Sigmoid colon (tissue), 6 donors: ENCODE measurements at regions not wholly inside any gene's neighbourhood (a gene's known extent, or its start where the extent isn't known, plus 50 kb on each side); places are given as distances from the start of the nearest gene placed in this dataset.

Source experiments
- DNase-seq: peaks from one replicate; pipeline ENCODE4 v3.0.0-alpha.2; 2019
- H3K27ac ChIP-seq, 4 donors: fragments of 200-600 bp; sonication (generic); one replicate each; pipeline ENCODE4 v1.5.1; 2016 to 2019; ENCODE audit warnings: mild to moderate bottlenecking in 1 of 4
- H3K27me3 ChIP-seq, 3 donors: fragments of 200-600 bp; sonication (generic); one replicate each; pipeline ENCODE4 v1.5.1; 2019; ENCODE audit warnings: mild to moderate bottlenecking in 1 of 3
- H3K36me3 ChIP-seq, 4 donors: fragments of 200-600 bp; sonication (generic); one replicate each; pipeline ENCODE4 v1.5.1; 2016 to 2019
- H3K4me1 ChIP-seq, 4 donors: fragments of 200-600 bp; sonication (generic); one replicate each; pipeline ENCODE4 v1.5.1; 2017 to 2019
- H3K4me3 ChIP-seq, 4 donors: fragments of 200-600 bp; sonication (generic); one replicate each; pipeline ENCODE4 v1.5.1; 2017 to 2019; ENCODE audit warnings: mild to moderate bottlenecking in 2 of 4, moderate library complexity in 1 of 4
- H3K9me3 ChIP-seq, 4 donors: fragments of 200-600 bp in 3 of 4; sonication (generic) in 3 of 4; one replicate each; pipeline versions ENCODE4 v1.5.1 to v1.6.1; 2013 to 2019
- EP300 ChIP-seq, 4 donors: sonication (generic); formaldehyde crosslinking; IDR thresholded peaks; one replicate each; pipeline ENCODE4 v1.6.1; 2017; ENCODE audit warnings: antibody characterized with exemption in 4 of 4
- POLR2A ChIP-seq, 2 donors: fragments of 450-650 bp; IDR thresholded peaks; one replicate each; pipeline ENCODE4 v1.6.1; 2016; ENCODE audit warnings: antibody characterized with exemption in 2 of 2, mild to moderate bottlenecking in 2 of 2, moderate library complexity in 2 of 2
- POLR2AphosphoS5 ChIP-seq, 4 donors: sonication (generic); formaldehyde crosslinking; IDR thresholded peaks; one replicate each; pipeline ENCODE4 v1.6.1; 2017; ENCODE audit warnings: antibody characterized with exemption in 4 of 4
- WGBS, 2 donors: extraction: QIAGEN DNeasy Blood & Tissue Kit; methylation state at CpG; one replicate each; pipeline ENCODE4 v1.1.7; 2013; 5-methylcytosine and 5-hydroxymethylcytosine counted together
- intact Hi-C: fragments of 100-400 bp; cut with DNase I; formaldehyde crosslinking; loops from one replicate; pipeline ENCODE4 v1.15.1; 2023
- TF ChIP-seq, protein P1 (sequence below), 4 experiments: fragments of 450-650 bp in 3 of 4; fragments of 200-600 bp in 1 of 4; IDR thresholded peaks; one replicate each; pipeline ENCODE4 v1.5.1; 2016 to 2019; ENCODE audit warnings: antibody characterized with exemption in 4 of 4, mild to moderate bottlenecking in 3 of 4, moderate library complexity in 2 of 4
- donor health status: healthy with polysubstance abuse.
- donor health status: healthy.

DNA sequence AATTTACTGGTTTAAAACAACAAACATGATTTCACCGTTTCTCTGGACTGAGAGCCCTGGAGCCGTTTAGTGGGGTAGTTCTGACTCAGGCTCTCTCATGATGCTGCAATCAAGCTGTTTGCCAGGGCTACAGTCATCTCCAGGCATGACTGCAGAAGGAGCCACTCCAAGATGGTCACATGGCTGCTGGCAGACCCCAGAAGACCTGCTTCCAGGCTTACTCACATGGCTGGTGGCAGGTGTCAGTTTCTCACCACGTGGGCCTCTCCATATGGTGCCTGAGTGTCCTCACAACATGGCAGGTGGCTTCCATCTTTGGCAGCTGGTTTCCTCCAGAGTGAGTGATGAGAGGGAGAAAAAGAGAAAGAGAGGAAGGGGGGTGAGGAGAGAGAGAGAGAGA, 378.3 kb upstream of the RGMA start:
- no peaks in the 10 kb centered on the region for H3K36me3 ChIP-seq
- H3K4me3 ChIP-seq = no peak overlapping the region
- no peak overlapping the region for H3K27ac ChIP-seq
- WGBS, 2 donors = 22 to 42% methylated on average over 3 of the region's 3 CpGs
- peak; percentile 11 to 64 (median 26) for TF ChIP-seq POLR2AphosphoS5 (IDR thresholded peaks at IDR 0.05)
- TF ChIP-seq, protein P1, sequence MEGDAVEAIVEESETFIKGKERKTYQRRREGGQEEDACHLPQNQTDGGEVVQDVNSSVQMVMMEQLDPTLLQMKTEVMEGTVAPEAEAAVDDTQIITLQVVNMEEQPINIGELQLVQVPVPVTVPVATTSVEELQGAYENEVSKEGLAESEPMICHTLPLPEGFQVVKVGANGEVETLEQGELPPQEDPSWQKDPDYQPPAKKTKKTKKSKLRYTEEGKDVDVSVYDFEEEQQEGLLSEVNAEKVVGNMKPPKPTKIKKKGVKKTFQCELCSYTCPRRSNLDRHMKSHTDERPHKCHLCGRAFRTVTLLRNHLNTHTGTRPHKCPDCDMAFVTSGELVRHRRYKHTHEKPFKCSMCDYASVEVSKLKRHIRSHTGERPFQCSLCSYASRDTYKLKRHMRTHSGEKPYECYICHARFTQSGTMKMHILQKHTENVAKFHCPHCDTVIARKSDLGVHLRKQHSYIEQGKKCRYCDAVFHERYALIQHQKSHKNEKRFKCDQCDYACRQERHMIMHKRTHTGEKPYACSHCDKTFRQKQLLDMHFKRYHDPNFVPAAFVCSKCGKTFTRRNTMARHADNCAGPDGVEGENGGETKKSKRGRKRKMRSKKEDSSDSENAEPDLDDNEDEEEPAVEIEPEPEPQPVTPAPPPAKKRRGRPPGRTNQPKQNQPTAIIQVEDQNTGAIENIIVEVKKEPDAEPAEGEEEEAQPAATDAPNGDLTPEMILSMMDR (IDR thresholded peaks at IDR 0.05) = no peak
- no peak for TF ChIP-seq EP300 (IDR thresholded peaks at IDR 0.05)
- no peaks in the 10 kb centered on the region for H3K9me3 ChIP-seq
- intact Hi-C loops = no loop called here
- H3K4me1 ChIP-seq = no peaks in the 10 kb centered on the region
- DNase-seq = peak; percentile 95
- H3K27me3 ChIP-seq = no peaks in the 10 kb centered on the region

DNA sequence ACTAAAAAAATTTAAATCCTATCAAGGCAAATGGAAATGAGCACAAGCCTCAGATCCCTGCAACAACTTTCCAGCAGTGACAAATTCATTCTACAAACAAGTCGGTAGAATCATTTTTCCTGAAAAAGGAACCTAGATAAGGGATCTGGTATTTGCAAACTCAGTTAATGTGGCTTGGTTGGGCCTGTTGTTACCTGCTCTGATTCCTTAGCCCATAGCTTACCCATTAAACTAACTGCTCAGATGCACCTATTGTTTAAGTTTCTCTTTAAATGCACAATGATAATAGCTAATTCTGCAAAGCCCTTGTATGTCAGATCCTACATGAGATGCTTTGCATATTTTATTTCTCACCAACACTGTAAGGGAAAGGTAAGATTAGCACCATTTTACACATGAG, 377.4 kb upstream of the RGMA start:
- Histone ChIP-seq H3K4me3 (no peak overlapping the region), H3K27me3 (no peaks in the 10 kb centered on the region), H3K4me1 (no peaks in the 10 kb centered on the region), H3K36me3 (no peaks in the 10 kb centered on the region), H3K9me3 (no peaks in the 10 kb centered on the region), H3K27ac (no peak overlapping the region)
- WGBS, 2 donors = 75 to 86% methylated on average over 1 of the region's 1 CpG
- no peak for DNase-seq
- TF ChIP-seq POLR2AphosphoS5 (IDR thresholded peaks at IDR 0.05) (no peak), POLR2A (IDR thresholded peaks at IDR 0.05) (no peak), EP300 (IDR thresholded peaks at IDR 0.05) (no peak)
- TF ChIP-seq, protein P1 (IDR thresholded peaks at IDR 0.05) = no peak
- intact Hi-C loops = no loop called here

DNA sequence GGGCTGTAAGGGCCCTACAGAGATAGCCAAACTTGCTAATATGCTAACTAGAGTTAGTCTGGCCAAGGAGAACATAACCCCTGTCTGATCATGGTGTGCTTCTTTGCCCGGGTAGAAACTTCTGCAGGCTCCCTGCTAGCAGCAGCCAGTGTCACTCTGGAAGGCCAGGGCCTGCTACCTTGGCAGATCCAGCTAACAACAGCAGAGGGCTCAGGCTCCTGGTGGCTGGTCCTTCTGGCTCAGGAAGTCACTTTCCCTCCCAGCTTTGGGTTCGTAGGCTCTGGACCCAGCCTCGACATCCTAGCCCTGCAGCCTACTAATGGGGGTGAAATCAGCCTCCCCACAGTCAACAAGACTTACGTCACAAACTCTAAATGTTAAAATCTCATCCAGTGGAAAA, 373.7 kb upstream of the RGMA start:
- H3K4me1 ChIP-seq = no peaks in the 10 kb centered on the region
- H3K27ac ChIP-seq = no peak overlapping the region
- H3K9me3 ChIP-seq = no peaks in the 10 kb centered on the region
- intact Hi-C loops = no loop called here
- no peak for DNase-seq
- no peak overlapping the region for H3K4me3 ChIP-seq
- TF ChIP-seq POLR2AphosphoS5 (IDR thresholded peaks at IDR 0.05) (no peak), POLR2A (IDR thresholded peaks at IDR 0.05) (no peak)
- TF ChIP-seq, protein P1 (IDR thresholded peaks at IDR 0.05) = no peak
- WGBS, 2 donors = 73 to 84% methylated on average over 4 of the region's 4 CpGs
- no peaks in the 10 kb centered on the region for H3K27me3 ChIP-seq
- no peaks in the 10 kb centered on the region for H3K36me3 ChIP-seq

DNA sequence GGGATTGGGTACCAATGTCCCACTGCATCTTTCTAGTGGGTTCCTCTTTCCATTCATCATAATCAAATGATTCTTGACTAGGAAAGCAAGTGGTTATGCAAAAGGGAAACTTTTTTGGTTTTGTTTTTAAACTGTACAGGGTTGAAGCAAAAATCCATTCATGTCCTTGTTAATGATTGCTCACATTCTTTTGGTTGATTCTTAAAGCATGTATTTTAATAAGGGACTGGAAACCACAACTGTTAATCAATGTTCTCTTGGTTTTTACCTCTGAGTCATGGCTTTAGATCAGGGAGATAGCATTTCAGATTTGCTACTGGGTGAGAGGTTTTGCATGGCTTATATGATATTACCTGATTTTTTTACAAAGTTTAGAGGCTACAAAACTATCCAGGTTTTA, 371.7 kb upstream of the RGMA start:
- Histone ChIP-seq H3K4me1 (no peaks in the 10 kb centered on the region), H3K9me3 (no peaks in the 10 kb centered on the region), H3K36me3 (no peaks in the 10 kb centered on the region), H3K27me3 (no peaks in the 10 kb centered on the region), H3K27ac (no peak overlapping the region), H3K4me3 (no peak overlapping the region)
- intact Hi-C loops = no loop called here
- DNase-seq = no peak
- TF ChIP-seq POLR2A (IDR thresholded peaks at IDR 0.05) = no peak
- no peak for TF ChIP-seq POLR2AphosphoS5 (IDR thresholded peaks at IDR 0.05)
- TF ChIP-seq, protein P1 (IDR thresholded peaks at IDR 0.05) = no peak
- no peak for TF ChIP-seq EP300 (IDR thresholded peaks at IDR 0.05)

DNA sequence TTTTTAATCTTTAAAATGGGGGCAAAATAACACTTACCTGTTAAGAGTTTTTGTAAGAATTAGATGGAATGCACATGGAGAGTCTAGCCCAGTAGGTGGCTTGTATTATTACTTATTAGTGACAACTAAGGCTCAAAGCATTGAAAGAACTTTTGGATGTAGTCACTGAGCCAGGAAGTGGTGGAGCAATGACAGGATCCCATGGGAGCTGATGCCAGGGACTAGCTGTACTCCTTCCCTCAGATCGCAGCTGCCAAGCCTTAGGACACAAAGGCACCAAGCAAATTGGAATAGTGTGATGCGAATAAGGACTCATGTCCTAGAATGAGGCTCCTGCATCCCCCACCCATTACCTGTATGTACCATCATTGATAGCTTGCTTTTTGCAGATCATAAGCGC, 370.4 kb upstream of the RGMA start:
- Histone ChIP-seq H3K9me3 (no peaks in the 10 kb centered on the region), H3K4me1 (no peaks in the 10 kb centered on the region), H3K4me3 (no peak overlapping the region), H3K27me3 (no peaks in the 10 kb centered on the region), H3K27ac (no peak overlapping the region), H3K36me3 (no peaks in the 10 kb centered on the region)
- TF ChIP-seq POLR2A (IDR thresholded peaks at IDR 0.05) (no peak), POLR2AphosphoS5 (IDR thresholded peaks at IDR 0.05) (no peak), EP300 (IDR thresholded peaks at IDR 0.05) (no peak)
- TF ChIP-seq, protein P1 (IDR thresholded peaks at IDR 0.05) = no peak
- WGBS, 2 donors = 96 to 97% methylated on average over 3 of the region's 3 CpGs
- DNase-seq = no peak
- intact Hi-C loops = no loop called here
